ENCODE measurements at regions not wholly inside any gene's neighbourhood (a gene's known extent, or its start where the extent isn't known, plus 50 kb on each side); places are given as distances from the start of the nearest gene placed in this dataset.

DNA sequence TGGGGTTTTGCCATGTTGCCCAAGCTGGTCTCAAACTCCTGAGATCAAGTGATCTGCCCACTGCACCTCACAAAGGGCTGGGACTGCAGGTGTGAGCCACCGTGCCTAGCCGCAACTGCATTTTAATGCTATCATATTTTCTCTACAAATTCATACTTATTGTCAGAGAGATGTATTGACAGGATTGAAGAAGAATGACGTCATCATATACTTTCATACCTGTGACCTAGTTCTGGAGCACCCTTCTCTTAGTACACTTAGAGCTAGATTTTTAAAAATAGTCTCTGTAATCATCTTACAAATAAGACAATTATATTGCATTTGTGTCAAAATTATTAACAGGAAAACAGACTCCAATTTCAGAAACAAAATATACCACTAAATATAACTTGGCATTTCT lies 242.8 kb upstream of the PDZRN3 start:
- ChIA-PET CTCF (interaction anchor here (0.7 to 1.3 kb wide), 5 partner anchors 19 to 1305 kb away, joined by 3 to 7 read pairs (median 3); no protein-coding TSS in a partner anchor), POLR2A (no interaction called here)
- no peak overlapping the region for H3K27ac ChIP-seq (ENCODE audit: low read depth in 2 of 2, low read length in 1 of 2)
- no peak overlapping the region for H3K4me3 ChIP-seq (ENCODE audit: low read depth in 2 of 2, low read length in 1 of 2)
- H3K4me1 ChIP-seq (ENCODE audit: control insufficient read depth in 1 of 2, insufficient read depth in 2 of 2, low read depth in 1 of 2, low read length in 1 of 2): no peaks in the 10 kb centered on the region
- no peak overlapping the region for H3K4me2 ChIP-seq
- H3K9me3 ChIP-seq: no peaks in the 10 kb centered on the region
- TF ChIP-seq SIN3A (IDR thresholded peaks at IDR 0.05; ENCODE audit: borderline replicate concordance, low read depth, low read length) (no peak), JUND (IDR thresholded peaks at IDR 0.05) (no peak), FOXM1 (IDR thresholded peaks at IDR 0.05; ENCODE audit: low read depth) (no peak), NRF1 (IDR thresholded peaks at IDR 0.05; ENCODE audit: low read depth, low read length) (no peak)
- DNase-seq: no peak
- 60% methylated on average over 3 of the region's 3 CpGs for WGBS (ENCODE audit: low lambda C conversion rate)
- H3K9me2 ChIP-seq: no peaks in the 10 kb centered on the region
- H3K79me2 ChIP-seq (ENCODE audit: insufficient read depth): no peaks in the 10 kb centered on the region
- no peak overlapping the region for H3K9ac ChIP-seq
- no peak overlapping the region for H2AFZ ChIP-seq (ENCODE audit: low read depth)
- H3K36me3 ChIP-seq (replicated peaks in 1 of 2; ENCODE audit: control insufficient read depth in 1 of 2, insufficient read depth in 2 of 2, low read length in 1 of 2): no peaks in the 10 kb centered on the region
- H3F3A ChIP-seq (replicated peaks; ENCODE audit: insufficient read depth): no peaks in the 10 kb centered on the region
- H4K20me1 ChIP-seq (ENCODE audit: insufficient read depth): no peaks in the 10 kb centered on the region
- no peaks in the 10 kb centered on the region for H3K27me3 ChIP-seq (ENCODE audit: insufficient read depth)

GRCh38 chr3:73866846-73867245 lies 242.1 kb upstream of the PDZRN3 start:
- ChIA-PET CTCF (interaction anchor here (1.3 to 1.5 kb wide), 3 partner anchors 13 to 1135 kb away, joined by 3 to 4 read pairs (median 3); no protein-coding TSS in a partner anchor), POLR2A (no interaction called here)
- Histone ChIP-seq H3K4me2 (no peak overlapping the region), H3K9ac (no peak overlapping the region), H3K27ac (ENCODE audit: low read depth in 2 of 2, low read length in 1 of 2) (no peak overlapping the region), H3K9me2 (no peaks in the 10 kb centered on the region), H3K4me3 (ENCODE audit: low read depth in 2 of 2, low read length in 1 of 2) (no peak overlapping the region), H4K20me1 (ENCODE audit: insufficient read depth) (no peaks in the 10 kb centered on the region), H3K4me1 (ENCODE audit: control insufficient read depth in 1 of 2, insufficient read depth in 2 of 2, low read depth in 1 of 2, low read length in 1 of 2) (no peaks in the 10 kb centered on the region), H3K36me3 (replicated peaks in 1 of 2; ENCODE audit: control insufficient read depth in 1 of 2, insufficient read depth in 2 of 2, low read length in 1 of 2) (no peaks in the 10 kb centered on the region), H3F3A (replicated peaks; ENCODE audit: insufficient read depth) (no peaks in the 10 kb centered on the region), H3K27me3 (ENCODE audit: insufficient read depth) (no peaks in the 10 kb centered on the region), H2AFZ (ENCODE audit: low read depth) (no peak overlapping the region), H3K79me2 (ENCODE audit: insufficient read depth) (no peaks in the 10 kb centered on the region), H3K9me3 (no peaks in the 10 kb centered on the region)
- TF ChIP-seq RAD21 (IDR thresholded peaks at IDR 0.05; ENCODE audit: low read length) (no peak), TAF1 (IDR thresholded peaks at IDR 0.05; ENCODE audit: borderline replicate concordance, low read depth, low read length) (no peak), FOXJ3 (CRISPR knock-in tag; IDR thresholded peaks at IDR 0.05) (no peak), SIN3A (IDR thresholded peaks at IDR 0.05; ENCODE audit: borderline replicate concordance, low read depth, low read length) (no peak), EP300 (IDR thresholded peaks at IDR 0.05; ENCODE audit: borderline replicate concordance in 1 of 2, low read depth in 1 of 2, low read length in 1 of 2) (no peak), CTCF (IDR thresholded peaks at IDR 0.05) (no peak), FOXM1 (IDR thresholded peaks at IDR 0.05; ENCODE audit: low read depth) (no peak), YY1 (IDR thresholded peaks at IDR 0.05; ENCODE audit: low read depth) (no peak), TEAD4 (IDR thresholded peaks at IDR 0.05; ENCODE audit: borderline replicate concordance, insufficient read depth) (no peak), GABPA (IDR thresholded peaks at IDR 0.05; ENCODE audit: low read depth) (no peak), JUND (IDR thresholded peaks at IDR 0.05) (no peak), RCOR1 (IDR thresholded peaks at IDR 0.05; ENCODE audit: low read length) (no peak), ZBTB33 (IDR thresholded peaks at IDR 0.05; ENCODE audit: borderline replicate concordance, low read depth) (no peak)
- WGBS (ENCODE audit: low lambda C conversion rate): 86% methylated on average over 2 of the region's 2 CpGs
- DNase-seq: no peak
